ENCODE measurements at regions not wholly inside any gene's neighbourhood (a gene's known extent, or its start where the extent isn't known, plus 50 kb on each side); places are given as distances from the start of the nearest gene placed in this dataset.

- TF ChIP-seq EZH2 (IDR thresholded peaks at IDR 0.05; ENCODE audit: low read depth, unreplicated experiment) = no peak
- no peak for TF ChIP-seq CTCF (conservative IDR thresholded peaks at IDR 0.05; ENCODE audit: low read depth in 2 of 2)
These were observed 75.9 kb upstream of the SCEL start for GRCh38 chr13:77459592-77459991.
